Activated naive CD4-positive, alpha-beta T cell treated with anti-CD3 and anti-CD28 coated beads, Interleukin-2, amount 50 U/mL, for 16 hours (primary cell): ENCODE measurements at regions not wholly inside any gene's neighbourhood (a gene's known extent, or its start where the extent isn't known, plus 50 kb on each side); places are given as distances from the start of the nearest gene placed in this dataset.

Source experiments
- DNase-seq: peaks from one replicate; pipeline ENCODE4 v3.0.0-alpha.2; 2020

DNA sequence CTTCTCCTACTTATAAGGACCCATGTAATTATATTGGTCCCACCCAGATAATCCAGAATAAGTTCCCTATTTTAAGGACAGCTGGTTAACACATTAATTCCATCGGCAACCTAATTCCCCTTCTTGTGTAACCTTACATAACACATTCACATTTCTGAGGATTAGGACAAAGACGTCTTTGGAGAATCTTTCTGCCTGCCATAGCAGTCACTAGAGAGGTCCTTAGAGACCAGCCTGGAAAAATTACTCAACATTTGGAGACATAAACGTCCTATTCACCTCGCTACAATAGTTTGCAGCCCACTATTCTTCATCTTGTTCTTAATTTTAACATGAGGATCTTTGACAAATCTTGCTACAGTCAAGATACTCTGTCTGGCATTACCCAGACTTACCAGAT lies 100.1 kb downstream of the MAFB start:
- no peak for DNase-seq

DNA sequence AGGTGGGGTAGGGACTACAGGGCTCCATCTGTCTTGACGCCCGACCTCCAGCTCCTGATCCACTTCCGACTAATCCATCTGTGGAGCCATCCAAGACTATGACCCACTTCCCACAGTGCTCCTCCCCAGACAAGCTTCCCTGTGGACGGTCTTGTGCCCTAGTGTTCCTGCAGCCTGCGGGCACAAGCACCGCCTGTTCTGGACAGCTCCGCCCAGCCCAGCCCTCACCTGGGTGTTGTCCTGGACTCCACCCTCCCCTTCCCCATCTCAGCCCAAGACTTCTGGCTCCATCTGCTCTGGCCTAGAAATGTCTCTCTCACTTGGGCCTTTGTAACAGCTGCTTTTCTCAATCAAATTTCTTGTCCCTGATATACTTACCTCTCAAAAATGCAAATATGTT lies 102.0 kb downstream of the MAFB start:
- DNase-seq: no peak

DNA sequence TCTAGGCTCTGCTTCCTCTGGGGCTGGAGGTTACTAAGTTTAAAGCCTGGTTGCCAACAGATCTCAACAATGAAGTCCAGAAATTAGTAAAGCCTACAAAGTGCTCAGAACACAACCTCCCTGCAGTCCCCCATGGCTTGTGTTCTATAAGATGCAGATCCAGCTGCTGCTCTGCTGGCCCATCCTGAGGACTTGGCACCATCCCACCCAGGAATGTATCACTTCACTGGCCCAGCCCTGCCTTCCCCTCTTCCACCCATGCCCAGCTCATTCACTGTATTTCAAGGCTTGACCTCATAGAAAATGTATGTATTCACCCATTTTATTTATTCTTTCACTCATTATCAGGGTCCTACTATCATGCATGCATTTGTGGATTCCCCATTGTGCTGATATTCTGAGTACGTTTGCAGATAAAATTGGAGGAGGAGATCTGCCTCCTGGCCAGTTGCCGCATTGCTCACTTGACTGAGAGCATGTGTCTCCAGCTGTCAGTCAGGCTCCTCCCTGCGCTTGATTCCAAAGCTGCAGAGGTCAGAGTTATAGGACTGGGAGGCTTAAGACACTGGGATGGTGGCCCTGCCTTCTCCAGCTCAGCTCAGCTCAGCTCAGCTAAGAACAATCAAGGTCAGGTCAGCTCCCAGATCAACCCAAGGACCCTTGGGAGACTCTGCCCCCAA lies 104.8 kb downstream of the MAFB start:
- DNase-seq: no peak

DNA sequence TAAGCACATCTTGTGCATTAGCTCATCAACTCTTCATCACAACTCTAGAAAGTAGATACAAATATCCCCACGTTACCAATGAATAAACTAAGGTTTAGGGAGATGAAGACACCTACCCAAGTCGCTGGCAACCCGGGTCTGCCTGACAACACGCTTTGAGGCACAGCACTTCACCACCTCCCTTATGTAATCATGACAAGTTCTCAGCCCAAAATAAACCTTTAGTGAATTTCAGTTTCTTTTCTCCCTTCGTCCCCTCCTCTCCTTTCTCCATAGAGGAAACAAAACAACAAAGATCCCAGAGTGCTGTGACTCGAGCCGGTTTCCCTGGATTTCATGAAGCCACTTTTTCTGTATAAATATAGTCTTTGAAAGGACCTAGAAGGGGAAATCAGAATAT lies 105.4 kb downstream of the MAFB start:
- DNase-seq: no peak

DNA sequence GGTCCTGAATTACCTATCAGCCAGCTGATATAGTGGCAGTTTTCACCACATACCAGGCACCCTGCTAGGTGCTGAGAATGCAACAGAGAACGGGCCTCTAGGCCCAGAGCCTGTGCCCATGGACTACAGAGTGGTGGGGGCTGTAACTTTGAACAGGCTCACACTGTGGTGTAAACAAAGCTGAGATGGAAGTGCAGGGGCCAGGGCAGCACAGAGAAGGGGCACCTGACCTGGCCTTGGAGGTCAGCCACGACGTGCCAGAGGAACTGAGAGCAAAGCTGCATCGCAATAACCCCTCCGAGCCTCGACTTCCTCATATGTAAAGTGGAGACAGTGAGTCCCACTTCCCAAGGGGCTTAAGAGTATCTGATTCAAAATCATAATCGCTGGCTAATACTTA lies 105.8 kb downstream of the MAFB start:
- DNase-seq: no peak

DNA sequence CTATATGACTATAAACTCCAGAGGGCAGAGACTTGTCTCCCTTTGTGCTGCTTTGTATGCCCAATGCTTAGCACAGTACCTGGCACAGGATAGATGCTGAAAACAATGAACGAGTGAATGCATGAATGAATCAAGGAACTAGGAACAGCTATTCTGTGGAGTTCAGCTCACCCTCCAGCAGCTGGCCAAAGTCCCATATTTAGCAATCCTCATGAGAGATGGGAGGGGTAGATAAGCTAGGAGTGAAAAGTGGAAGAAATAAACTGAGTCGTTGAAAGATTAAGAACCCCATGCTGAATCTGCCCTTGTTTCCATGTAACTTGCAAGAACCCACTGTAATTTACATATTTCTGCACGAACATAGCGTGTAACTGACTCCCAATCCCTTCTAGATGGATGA lies 106.5 kb downstream of the MAFB start:
- no peak for DNase-seq

DNA sequence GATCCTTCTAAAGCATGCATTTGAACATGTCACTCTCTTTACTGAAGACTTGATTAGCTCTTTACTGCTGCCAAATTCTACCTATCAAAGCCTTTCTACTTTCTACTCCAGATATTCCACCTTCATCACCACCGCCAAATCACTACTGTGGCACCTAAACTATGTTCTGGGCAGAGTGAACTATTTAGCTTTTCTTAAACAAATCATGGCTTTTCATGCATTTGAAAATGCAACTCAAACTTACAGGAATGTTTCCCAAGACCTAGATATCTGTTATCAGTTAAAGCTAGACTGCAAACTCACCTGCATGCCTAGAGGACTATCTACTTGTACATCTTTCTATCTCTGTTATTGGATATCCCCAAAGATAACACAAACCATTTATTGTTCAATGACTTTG lies 109.3 kb downstream of the MAFB start:
- DNase-seq: no peak

DNA sequence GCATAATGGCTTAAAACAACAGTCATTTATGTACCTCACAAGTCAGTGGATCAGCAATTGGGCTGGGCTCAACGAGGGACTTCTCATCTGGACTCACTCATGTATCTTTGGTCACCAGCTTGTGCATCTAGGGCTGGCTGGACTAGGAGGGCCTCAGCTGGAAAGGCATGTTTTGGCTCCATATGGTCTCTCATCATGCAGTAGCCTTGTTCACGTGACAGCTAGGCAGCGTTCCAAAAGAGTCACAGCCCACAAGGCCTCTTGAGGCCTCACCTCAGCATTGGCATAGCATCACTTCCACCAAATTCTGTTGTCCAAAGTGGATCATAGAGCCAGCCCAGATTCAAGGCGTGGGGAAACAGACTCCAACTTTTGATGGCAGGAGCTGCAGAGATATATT lies 110.1 kb downstream of the MAFB start:
- no peak for DNase-seq

DNA sequence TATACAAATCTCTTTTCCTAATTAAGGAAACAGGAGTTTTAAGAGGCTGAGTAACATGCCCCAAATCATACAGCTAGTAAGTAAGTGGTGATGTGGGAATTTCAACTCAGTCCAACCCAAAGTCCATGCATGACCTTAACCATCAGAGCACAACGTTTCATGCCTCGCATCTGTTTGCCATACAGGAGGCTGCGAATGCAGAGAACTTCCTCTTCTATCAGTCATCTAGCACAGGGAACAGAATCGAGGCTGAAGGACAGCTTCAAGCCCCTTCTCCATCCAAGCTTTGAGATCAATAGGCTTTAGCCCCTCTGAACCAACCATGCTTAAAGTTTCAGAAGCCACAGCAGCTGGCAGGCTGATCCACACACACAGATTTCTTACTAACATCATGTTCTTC lies 113.2 kb downstream of the MAFB start:
- no peak for DNase-seq

DNA sequence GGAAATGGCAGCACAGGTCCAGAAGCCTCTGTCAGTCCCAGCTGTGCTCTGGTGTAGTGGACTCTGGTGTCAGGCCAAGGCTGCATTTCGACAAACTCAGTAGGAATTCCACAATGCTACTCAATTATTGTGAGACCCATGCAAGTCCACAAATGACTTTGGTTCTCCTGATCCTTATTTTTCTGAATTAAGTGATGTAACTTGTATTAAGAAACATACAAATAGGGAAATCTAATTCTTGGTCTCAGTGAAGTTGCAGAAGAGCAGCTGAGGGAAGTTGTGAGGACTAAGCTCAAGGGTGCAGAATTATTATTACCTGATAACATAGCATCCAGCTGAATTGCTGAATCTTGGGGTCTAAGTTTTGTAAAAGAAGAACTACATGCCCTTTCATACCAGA lies 116.8 kb downstream of the MAFB start:
- no peak for DNase-seq

DNA sequence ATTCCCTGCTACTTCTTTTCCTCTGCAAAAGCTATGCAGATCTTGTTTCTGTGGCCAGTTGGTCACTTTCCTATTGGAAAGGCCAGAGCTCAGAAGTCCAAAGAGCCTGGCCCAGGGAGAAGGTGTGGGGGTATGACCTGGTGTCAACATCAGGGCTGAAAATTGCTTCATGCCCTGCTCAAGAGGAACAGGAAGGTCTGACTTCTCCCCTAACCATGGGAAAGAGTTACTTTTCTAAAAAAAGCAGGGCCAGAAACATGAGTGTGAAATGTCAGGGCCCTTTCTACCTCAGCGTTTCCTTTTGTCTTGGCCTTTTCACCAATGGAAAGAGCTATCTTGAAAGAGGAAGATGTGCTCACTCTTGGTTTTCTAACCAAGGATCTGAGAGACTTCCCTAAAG lies 117.4 kb downstream of the MAFB start:
- DNase-seq: no peak

DNA sequence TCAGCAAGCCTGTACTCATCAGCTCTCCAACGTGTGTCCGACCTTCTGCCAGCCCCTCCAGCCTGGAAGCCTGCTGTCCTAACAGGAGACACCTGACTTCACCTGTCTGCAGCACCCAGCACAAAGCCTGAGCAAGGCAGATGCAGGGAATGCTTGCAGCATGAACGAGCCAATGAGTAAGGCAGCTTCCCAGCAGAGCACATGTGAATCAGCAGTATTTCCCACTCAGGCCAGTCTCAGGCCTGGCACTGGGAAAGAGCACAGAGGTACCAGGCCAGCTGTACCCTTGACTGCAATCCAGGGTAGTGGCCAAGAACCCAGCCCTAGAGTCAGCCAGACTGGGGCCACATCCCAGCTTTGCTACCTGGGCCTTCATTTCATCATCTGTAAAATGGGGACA lies 120.8 kb downstream of the MAFB start:
- no peak for DNase-seq

DNA sequence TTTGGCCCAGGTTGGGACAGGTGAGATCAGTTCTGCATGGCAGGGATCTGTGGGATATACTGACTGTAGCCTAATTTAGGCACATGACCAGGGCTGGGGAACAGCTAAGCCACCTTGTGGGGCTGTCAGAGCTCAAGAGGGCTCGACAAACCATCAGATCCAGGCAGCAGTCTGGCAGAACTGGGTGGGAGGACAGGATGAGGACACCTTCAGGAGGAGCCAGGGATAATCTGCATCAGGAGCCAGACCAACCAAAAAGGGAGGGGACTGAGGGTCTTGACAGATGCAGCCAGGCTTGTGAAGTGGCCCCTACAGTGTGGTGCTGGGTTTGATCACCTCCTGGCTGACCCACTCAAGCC lies 123.4 kb downstream of the MAFB start:
- DNase-seq: no peak

DNA sequence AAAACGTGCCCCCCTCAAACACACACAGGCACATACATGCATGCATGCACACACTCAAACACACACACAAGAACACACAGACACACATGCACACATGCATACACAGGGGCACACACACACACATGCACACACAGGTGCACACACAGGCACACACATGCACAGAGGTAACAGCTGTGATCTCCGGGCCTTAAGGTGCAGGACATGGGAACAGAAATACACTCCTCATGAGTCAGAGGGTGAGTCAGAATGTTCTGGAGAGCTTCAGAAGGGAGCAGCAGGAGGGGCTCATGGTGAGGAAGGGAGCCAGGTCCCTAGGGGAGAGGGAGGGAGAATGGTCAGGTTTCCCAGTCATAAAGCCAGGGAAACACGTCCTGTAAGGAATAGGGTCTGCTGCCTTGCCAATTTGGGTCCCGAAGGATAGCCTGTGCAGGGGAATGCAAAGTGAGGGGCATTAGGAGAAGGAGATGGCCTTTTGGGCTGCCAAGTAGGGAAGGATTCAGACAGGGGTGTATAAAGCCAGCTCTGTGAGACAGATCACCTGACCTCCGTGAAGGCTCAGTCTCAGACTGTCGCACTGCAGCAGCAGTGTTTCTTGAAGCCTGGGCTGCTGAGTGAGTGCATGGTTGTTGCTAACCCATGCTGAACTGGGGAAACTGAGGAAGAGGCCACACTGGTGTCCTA lies 123.9 kb downstream of the MAFB start:
- no peak for DNase-seq

DNA sequence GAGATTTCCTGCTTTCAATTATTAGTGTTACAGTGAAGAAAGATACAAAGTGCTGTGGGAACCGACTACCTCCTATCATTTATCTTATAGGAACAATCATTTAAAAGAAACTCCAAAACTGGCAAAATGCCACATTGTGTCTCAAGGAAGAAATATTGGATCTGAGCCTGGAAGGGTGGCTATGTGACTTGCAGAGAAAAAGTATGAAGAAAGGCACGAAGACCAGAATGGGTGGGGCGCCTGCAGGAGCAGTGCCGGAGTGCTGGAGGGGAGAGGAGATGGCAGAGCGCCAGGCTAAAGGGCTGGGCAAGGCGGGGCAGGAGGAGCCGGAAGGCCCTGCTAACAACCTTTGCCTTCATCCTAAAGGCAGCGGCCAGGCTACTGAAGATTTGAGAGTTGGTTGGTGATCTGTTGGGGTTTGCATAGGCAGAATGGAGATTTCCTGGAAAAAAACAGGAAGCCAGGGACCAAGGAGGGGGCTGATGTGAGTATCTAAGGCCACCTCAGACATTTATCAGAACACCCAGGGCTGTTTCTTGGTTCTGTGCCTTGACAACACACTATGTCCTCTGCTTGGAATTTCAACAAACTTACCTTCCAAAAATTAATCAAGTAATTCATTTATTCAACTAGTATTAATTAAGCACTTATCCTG lies 125.6 kb downstream of the MAFB start:
- no peak for DNase-seq

DNA sequence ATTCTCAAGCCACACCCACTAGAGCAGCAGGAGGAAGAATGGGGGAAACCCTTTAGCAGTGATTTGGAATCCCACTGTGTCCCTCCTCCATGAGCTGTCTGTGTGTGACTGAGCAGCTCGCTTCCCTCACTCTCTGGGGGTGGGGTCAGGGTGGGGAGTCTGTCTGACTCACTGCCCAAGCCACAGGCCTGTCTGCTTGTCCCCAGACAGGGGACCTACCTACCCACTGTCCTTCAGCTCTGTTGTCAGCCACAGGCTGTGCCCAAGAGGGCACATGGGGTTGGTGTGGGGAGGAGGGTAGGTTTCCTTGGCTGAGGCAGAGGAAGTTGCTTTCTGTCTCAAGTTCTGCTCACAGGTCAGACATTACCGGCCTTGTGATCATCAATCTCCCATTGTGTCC lies 127.0 kb downstream of the MAFB start:
- DNase-seq: no peak

DNA sequence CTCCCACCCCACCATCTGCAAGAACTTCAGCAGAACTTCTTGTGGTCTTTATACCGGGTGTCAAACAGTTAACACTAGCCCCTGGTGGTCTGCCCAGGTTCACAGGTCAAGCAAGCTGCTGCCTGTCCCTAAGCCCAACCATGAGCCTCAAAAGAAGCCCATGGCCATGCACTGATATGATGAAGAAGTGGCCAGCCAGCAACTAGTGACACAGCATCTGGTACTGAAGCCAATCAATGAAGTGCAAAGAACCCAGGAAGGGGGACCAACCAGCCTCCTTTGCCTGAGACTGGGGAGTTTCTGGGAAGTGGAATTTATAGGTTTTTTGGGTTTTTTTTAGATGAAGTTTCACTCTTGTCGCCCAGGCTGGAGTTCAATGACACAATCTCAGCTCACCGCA lies 127.8 kb downstream of the MAFB start:
- no peak for DNase-seq

DNA sequence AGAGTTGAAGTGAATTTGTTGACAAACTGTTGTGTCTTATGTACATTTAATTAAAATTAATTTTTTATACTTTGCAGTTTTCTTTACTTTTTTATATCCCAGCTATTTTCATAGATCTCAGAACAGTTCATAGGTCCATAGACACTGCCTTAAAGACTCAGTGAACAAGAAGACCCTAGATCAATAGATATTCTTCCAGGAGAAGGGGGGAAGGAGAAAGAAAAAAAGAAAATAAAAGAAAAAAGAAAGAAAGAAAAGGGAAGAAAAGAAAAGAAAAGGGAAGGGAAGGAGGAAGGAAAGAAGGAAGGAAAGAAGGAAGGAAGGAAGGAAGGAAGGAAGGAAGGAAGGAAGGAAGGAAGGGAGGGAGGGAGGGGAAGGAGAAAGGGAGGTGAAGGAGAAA lies 130.8 kb downstream of the MAFB start:
- DNase-seq: no peak

DNA sequence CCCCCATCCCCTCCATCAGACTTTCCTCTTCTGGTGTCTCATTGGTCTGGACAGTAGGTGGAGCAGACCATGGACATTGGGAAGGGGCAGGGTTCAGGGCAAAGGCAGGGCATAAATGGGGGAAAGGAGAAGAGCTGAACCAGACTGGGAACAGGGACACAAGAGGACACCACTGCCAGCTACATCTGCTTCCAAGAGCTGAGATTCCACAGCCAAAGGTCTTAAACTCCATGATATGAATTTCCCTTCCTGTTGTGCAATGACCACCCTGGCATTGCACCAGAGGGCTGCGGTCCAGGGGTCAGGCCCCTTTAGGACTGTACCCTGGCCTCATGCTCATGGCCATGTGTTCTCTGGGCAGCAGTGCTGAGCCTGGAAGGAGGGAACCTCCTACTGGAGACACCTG lies 137.9 kb downstream of the MAFB start:
- no peak for DNase-seq

DNA sequence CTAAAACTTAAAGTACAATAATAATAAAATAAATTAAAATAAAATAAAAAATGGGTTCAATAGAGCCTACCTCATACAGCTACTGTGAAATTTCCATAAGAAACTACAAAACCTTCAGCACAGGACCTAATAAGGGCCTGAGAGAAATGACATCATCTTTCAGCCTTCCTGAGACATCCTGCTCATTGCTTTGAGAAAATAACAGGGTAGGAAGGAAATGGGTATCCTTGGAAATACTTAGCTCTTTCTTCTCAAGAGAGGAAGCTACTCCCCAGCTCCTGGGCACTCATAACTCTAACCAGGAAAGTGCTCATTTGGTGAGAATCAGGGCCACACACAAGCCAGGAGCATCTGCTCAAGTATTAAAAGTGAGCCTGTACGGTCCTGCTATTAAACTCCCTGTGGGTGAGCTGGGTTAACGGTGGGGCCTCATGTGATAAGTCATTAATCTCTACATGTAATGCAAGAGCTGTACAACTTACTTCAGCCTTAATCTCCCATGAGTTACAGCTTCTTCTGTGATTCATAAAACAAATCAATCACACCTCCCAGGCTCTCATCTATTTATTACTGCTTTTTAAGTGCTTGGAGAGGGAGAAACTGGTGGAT lies 141.4 kb downstream of the MAFB start:
- no peak for DNase-seq

DNA sequence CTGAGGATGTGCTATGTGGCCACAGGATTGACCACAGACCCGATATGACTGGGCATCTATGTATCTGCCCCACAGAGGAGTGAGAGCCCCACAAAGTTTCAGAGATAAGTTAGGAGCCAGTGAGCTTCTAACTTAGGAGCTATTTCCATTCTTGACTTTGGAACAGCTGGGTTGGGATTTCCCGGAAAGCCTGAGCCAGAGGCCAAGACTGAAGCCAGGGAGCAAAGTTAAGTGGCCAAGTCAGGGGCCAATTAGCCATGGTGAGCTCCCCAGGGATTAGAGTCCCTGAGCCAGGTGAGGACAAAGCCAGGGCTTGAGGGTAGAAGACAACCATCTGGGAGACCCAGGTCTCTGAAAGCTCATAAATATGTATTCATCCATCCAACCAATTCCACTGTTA lies 143.6 kb downstream of the MAFB start:
- no peak for DNase-seq

DNA sequence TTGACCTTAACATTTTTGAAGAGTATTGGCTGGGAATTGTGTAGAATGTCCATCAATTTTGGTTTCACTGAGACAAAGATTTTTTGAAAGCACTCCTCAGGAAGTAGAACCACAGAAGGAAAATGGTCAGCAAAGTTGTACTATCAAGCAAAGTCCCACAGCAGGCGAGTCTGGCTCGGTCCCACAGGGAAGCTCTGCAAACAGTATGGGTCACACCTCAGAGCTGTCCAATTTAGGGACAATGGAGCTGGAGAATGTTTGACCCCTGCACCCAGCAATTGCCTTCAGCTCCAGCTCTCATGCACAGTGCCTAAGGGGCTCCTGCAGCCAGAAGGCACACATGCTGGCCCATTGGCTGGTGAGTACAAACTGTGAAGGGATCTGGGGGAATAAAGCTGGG lies 147.0 kb downstream of the MAFB start:
- DNase-seq: no peak

DNA sequence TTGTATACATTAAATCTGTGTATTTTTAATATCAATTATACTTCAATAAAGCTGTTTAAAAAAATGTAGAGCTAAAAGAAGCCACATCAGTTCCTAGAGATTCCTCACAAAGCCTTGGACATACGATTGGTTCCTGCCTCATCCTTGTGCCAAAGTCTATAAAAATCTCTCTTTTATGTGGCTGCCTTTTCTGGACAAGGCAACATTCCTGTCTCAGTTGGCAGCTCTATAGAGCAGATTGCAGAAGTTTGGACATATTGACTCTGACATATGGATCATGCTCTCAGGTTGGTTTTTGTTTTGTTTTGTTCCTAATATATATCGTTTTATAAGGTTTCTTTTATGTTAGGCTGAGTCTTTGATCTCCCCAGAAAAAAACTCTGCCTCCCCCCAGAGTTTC lies 148.9 kb downstream of the MAFB start:
- DNase-seq: no peak

DNA sequence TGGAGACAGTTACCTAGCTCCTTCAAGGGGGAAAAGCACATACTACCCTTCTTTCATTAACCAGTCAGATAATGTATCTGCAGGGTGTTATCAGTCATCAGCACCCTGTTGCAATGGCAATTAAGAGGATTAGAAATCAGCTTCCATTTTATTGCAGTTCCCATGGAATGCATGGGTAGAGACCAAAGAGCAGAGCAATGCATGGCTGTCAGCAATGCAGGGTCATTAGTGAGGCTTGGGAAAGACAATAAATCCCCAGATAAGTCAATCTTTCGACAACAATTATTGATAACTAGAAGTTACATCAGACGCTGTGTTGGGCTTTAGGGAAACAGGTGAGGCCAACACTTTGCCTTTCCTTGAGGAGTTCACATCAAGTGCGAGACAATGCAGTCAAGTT lies 150.9 kb downstream of the MAFB start:
- no peak for DNase-seq
